ENCODE measurements at regions not wholly inside any gene's neighbourhood (a gene's known extent, or its start where the extent isn't known, plus 50 kb on each side); places are given as distances from the start of the nearest gene placed in this dataset.

DNA sequence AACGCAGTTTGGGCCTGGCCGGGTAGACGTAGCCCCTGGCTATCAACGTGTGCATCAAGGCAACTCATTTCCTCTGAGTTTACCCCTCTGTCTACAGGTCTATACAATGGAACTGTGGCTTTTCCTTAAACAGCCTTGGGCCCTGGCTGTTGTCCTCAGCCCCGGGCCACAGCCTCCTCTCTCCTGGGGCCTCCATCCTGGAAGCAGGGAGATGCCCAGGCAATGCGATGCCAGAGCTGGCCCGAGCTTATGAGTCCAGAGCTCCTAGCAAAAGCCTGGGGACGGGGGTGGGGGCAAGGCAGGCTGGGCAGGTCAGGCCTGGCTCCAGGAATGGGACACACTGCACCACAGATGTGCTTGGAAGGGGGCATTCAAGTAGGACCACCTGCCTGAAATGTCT is 89.6 kb upstream of the SMNDC1 start:
- FAIRE-seq = no peak
- no peak for TF ChIP-seq CREB1 (IDR thresholded peaks at IDR 0.05; ENCODE audit: low read depth)
- no peak for TF ChIP-seq ZNF217 (IDR thresholded peaks at IDR 0.05)
- TF ChIP-seq, protein P1, sequence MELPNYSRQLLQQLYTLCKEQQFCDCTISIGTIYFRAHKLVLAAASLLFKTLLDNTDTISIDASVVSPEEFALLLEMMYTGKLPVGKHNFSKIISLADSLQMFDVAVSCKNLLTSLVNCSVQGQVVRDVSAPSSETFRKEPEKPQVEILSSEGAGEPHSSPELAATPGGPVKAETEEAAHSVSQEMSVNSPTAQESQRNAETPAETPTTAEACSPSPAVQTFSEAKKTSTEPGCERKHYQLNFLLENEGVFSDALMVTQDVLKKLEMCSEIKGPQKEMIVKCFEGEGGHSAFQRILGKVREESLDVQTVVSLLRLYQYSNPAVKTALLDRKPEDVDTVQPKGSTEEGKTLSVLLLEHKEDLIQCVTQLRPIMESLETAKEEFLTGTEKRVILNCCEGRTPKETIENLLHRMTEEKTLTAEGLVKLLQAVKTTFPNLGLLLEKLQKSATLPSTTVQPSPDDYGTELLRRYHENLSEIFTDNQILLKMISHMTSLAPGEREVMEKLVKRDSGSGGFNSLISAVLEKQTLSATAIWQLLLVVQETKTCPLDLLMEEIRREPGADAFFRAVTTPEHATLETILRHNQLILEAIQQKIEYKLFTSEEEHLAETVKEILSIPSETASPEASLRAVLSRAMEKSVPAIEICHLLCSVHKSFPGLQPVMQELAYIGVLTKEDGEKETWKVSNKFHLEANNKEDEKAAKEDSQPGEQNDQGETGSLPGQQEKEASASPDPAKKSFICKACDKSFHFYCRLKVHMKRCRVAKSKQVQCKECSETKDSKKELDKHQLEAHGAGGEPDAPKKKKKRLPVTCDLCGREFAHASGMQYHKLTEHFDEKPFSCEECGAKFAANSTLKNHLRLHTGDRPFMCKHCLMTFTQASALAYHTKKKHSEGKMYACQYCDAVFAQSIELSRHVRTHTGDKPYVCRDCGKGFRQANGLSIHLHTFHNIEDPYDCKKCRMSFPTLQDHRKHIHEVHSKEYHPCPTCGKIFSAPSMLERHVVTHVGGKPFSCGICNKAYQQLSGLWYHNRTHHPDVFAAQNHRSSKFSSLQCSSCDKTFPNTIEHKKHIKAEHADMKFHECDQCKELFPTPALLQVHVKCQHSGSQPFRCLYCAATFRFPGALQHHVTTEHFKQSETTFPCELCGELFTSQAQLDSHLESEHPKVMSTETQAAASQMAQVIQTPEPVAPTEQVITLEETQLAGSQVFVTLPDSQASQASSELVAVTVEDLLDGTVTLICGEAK (IDR thresholded peaks at IDR 0.05; ENCODE audit: borderline replicate concordance) = no peak
- TF ChIP-seq, protein P2, sequence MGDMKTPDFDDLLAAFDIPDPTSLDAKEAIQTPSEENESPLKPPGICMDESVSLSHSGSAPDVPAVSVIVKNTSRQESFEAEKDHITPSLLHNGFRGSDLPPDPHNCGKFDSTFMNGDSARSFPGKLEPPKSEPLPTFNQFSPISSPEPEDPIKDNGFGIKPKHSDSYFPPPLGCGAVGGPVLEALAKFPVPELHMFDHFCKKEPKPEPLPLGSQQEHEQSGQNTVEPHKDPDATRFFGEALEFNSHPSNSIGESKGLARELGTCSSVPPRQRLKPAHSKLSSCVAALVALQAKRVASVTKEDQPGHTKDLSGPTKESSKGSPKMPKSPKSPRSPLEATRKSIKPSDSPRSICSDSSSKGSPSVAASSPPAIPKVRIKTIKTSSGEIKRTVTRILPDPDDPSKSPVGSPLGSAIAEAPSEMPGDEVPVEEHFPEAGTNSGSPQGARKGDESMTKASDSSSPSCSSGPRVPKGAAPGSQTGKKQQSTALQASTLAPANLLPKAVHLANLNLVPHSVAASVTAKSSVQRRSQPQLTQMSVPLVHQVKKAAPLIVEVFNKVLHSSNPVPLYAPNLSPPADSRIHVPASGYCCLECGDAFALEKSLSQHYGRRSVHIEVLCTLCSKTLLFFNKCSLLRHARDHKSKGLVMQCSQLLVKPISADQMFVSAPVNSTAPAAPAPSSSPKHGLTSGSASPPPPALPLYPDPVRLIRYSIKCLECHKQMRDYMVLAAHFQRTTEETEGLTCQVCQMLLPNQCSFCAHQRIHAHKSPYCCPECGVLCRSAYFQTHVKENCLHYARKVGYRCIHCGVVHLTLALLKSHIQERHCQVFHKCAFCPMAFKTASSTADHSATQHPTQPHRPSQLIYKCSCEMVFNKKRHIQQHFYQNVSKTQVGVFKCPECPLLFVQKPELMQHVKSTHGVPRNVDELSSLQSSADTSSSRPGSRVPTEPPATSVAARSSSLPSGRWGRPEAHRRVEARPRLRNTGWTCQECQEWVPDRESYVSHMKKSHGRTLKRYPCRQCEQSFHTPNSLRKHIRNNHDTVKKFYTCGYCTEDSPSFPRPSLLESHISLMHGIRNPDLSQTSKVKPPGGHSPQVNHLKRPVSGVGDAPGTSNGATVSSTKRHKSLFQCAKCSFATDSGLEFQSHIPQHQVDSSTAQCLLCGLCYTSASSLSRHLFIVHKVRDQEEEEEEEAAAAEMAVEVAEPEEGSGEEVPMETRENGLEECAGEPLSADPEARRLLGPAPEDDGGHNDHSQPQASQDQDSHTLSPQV (IDR thresholded peaks at IDR 0.05) = no peak
- TF ChIP-seq, protein P3, sequence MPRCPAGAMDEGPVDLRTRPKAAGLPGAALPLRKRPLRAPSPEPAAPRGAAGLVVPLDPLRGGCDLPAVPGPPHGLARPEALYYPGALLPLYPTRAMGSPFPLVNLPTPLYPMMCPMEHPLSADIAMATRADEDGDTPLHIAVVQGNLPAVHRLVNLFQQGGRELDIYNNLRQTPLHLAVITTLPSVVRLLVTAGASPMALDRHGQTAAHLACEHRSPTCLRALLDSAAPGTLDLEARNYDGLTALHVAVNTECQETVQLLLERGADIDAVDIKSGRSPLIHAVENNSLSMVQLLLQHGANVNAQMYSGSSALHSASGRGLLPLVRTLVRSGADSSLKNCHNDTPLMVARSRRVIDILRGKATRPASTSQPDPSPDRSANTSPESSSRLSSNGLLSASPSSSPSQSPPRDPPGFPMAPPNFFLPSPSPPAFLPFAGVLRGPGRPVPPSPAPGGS (IDR thresholded peaks at IDR 0.05; ENCODE audit: borderline replicate concordance, insufficient read depth, low read depth, low read length, poor library complexity, severe bottlenecking) = no peak
- no peak for TF ChIP-seq STAT3 (IDR thresholded peaks at IDR 0.05; ENCODE audit: low read depth, low read length)
- TF ChIP-seq, protein P4, sequence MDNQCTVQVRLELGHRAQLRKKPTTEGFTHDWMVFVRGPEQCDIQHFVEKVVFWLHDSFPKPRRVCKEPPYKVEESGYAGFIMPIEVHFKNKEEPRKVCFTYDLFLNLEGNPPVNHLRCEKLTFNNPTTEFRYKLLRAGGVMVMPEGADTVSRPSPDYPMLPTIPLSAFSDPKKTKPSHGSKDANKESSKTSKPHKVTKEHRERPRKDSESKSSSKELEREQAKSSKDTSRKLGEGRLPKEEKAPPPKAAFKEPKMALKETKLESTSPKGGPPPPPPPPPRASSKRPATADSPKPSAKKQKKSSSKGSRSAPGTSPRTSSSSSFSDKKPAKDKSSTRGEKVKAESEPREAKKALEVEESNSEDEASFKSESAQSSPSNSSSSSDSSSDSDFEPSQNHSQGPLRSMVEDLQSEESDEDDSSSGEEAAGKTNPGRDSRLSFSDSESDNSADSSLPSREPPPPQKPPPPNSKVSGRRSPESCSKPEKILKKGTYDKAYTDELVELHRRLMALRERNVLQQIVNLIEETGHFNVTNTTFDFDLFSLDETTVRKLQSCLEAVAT (IDR thresholded peaks at IDR 0.05) = no peak
- no peak for TF ChIP-seq STAT1 (conservative IDR thresholded peaks at IDR 0.05)
- no peak for TF ChIP-seq POLR2A (IDR thresholded peaks at IDR 0.05; ENCODE audit: low read depth, low read length)
- TF ChIP-seq, protein P5, sequence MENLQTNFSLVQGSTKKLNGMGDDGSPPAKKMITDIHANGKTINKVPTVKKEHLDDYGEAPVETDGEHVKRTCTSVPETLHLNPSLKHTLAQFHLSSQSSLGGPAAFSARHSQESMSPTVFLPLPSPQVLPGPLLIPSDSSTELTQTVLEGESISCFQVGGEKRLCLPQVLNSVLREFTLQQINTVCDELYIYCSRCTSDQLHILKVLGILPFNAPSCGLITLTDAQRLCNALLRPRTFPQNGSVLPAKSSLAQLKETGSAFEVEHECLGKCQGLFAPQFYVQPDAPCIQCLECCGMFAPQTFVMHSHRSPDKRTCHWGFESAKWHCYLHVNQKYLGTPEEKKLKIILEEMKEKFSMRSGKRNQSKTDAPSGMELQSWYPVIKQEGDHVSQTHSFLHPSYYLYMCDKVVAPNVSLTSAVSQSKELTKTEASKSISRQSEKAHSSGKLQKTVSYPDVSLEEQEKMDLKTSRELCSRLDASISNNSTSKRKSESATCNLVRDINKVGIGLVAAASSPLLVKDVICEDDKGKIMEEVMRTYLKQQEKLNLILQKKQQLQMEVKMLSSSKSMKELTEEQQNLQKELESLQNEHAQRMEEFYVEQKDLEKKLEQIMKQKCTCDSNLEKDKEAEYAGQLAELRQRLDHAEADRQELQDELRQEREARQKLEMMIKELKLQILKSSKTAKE (IDR thresholded peaks at IDR 0.05; ENCODE audit: low read depth, poor library complexity, severe bottlenecking) = no peak
- no peak for TF ChIP-seq RAD21 (IDR thresholded peaks at IDR 0.05; ENCODE audit: insufficient read depth, low read depth, low read length)

More for the DNA sequence above, 89.6 kb upstream of the SMNDC1 start:
- intact Hi-C loops (cut with micrococcal nuclease; ENCODE audit: unreplicated experiment) (no loop called here), in situ Hi-C loops (cut with MboI) (no loop called here)
- no peak overlapping the region for H3K4me3 ChIP-seq
- WGBS (ENCODE audit: insufficient coverage, insufficient replicate concordance, low lambda C conversion rate, missing lambda C conversion rate) = 94% methylated on average over 8 of the region's 8 CpGs
- ATAC-seq (no peak), DNase-seq (ENCODE audit: low read depth, low spot score) (no peak)
- SMC1A ChIA-PET (ENCODE audit: uncharacterized antibody, unreplicated experiment) = interaction anchor here (1.4 to 5.9 kb wide), 4 partner anchors 13 to 49 kb away, joined by 3 to 81 read pairs (median 61); no protein-coding TSS in a partner anchor
- RAD21 ChIA-PET (ENCODE audit: unreplicated experiment) = interaction anchor here (0.6 to 3.9 kb wide), 2 partner anchors 9 to 105 kb away, joined by 4 to 16 read pairs; no protein-coding TSS in a partner anchor
- no peaks in the 10 kb centered on the region for H3K36me3 ChIP-seq (ENCODE audit: control insufficient read depth in 2 of 2, insufficient read depth in 2 of 2, low read length in 1 of 2)
- no peak overlapping the region for H2AFZ ChIP-seq (ENCODE audit: control insufficient read depth, low read depth, low read length)
- H4K20me1 ChIP-seq (ENCODE audit: control insufficient read depth, insufficient read depth) = no peaks in the 10 kb centered on the region
- no peak overlapping the region for H3K4me2 ChIP-seq (ENCODE audit: control insufficient read depth, insufficient read depth)
- no peak overlapping the region for H3K27ac ChIP-seq (ENCODE audit: control insufficient read depth, insufficient read depth)
- no peak overlapping the region for H3K9ac ChIP-seq (ENCODE audit: control insufficient read depth, insufficient read depth, low read length)
- BruUV-seq (replicated peaks) = no TSS peak
- CTCF ChIA-PET = no interaction called here
- POLR2A ChIA-PET = interaction anchor here (1.0 to 9.0 kb wide), 3 partner anchors 16 to 67 kb away, joined by 3 to 117 read pairs (median 3); no protein-coding TSS in a partner anchor
- no peaks in the 10 kb centered on the region for H3K27me3 ChIP-seq (replicated peaks in 1 of 2; ENCODE audit: control insufficient read depth in 2 of 2, insufficient read depth in 2 of 2, low read length in 1 of 2)
- peaks cover 21% of the 10 kb centered on the region for H3K4me1 ChIP-seq (ENCODE audit: control insufficient read depth, insufficient read depth, low read length)
- no peaks in the 10 kb centered on the region for H3K9me3 ChIP-seq (replicated peaks; ENCODE audit: control insufficient read depth, insufficient read depth, low read length)
- H3K79me2 ChIP-seq (ENCODE audit: control insufficient read depth, insufficient read depth, low read length) = no peaks in the 10 kb centered on the region
